Stimulated activated CD4-positive, alpha-beta T cell treated with anti-CD3 and anti-CD28 coated beads, Interleukin-1b, Interleukin-23, amount 100 ng/mL, for 4 hours (primary cell): ENCODE measurements at regions not wholly inside any gene's neighbourhood (a gene's known extent, or its start where the extent isn't known, plus 50 kb on each side); places are given as distances from the start of the nearest gene placed in this dataset.

ENCODE experiments used
- DNase-seq, 2 donors: peaks; one replicate each; pipeline ENCODE4 v3.0.0-alpha.2; 2020; ENCODE audit warnings: low read depth in 2 of 2

- no peak for DNase-seq
Observed at GRCh38 chr14:99055019-99055418, 217.0 kb downstream of the BCL11B start.

GRCh38 chr14:99055816-99056215 is 216.2 kb downstream of the BCL11B start:
- no peak for DNase-seq

- no peak for DNase-seq
Observed at GRCh38 chr14:99057576-99058083, 214.4 kb downstream of the BCL11B start.

GRCh38 chr14:99058542-99058941 is 213.5 kb downstream of the BCL11B start:
- no peak for DNase-seq

GRCh38 chr14:99062216-99062615 is 209.8 kb downstream of the BCL11B start:
- no peak for DNase-seq

- DNase-seq = no peak
Observed at GRCh38 chr14:99062772-99063418, 209.1 kb downstream of the BCL11B start.

- DNase-seq = no peak
Observed at GRCh38 chr14:99063620-99064225, 208.3 kb downstream of the BCL11B start.

GRCh38 chr14:99064262-99064954 is 207.6 kb downstream of the BCL11B start:
- DNase-seq = no peak

GRCh38 chr14:99065551-99065950 is 206.4 kb downstream of the BCL11B start:
- no peak for DNase-seq

GRCh38 chr14:99066378-99066777 is 205.6 kb downstream of the BCL11B start:
- DNase-seq = no peak

- DNase-seq = no peak
Observed at GRCh38 chr14:99067141-99067920, 204.7 kb downstream of the BCL11B start.

GRCh38 chr14:99067927-99068326 is 204.1 kb downstream of the BCL11B start:
- no peak for DNase-seq

- DNase-seq = no peak
Observed at GRCh38 chr14:99069946-99070345, 202.1 kb downstream of the BCL11B start.

- DNase-seq = no peak
Observed at GRCh38 chr14:99072433-99072832, 199.6 kb downstream of the BCL11B start.

GRCh38 chr14:99072956-99073355 is 199.0 kb downstream of the BCL11B start:
- no peak for DNase-seq

- no peak for DNase-seq
Observed at GRCh38 chr14:99073431-99073830, 198.6 kb downstream of the BCL11B start.

- no peak for DNase-seq
Observed at GRCh38 chr14:99075061-99075460, 196.9 kb downstream of the BCL11B start.

GRCh38 chr14:99075771-99076375 is 196.1 kb downstream of the BCL11B start:
- no peak for DNase-seq

- DNase-seq = no peak
Observed at GRCh38 chr14:99077076-99077843, 194.7 kb downstream of the BCL11B start.

- no peak for DNase-seq
Observed at GRCh38 chr14:99077844-99078236, 194.2 kb downstream of the BCL11B start.

- DNase-seq = no peak
Observed at GRCh38 chr14:99078426-99078825, 193.6 kb downstream of the BCL11B start.
